ENCODE measurements at regions not wholly inside any gene's neighbourhood (a gene's known extent, or its start where the extent isn't known, plus 50 kb on each side); places are given as distances from the start of the nearest gene placed in this dataset.
"Not testable (repeated sequence)": the region's sequence is repeated elsewhere in the genome, so short reads cannot be mapped to it uniquely, and the experiment has no call there.

DNA sequence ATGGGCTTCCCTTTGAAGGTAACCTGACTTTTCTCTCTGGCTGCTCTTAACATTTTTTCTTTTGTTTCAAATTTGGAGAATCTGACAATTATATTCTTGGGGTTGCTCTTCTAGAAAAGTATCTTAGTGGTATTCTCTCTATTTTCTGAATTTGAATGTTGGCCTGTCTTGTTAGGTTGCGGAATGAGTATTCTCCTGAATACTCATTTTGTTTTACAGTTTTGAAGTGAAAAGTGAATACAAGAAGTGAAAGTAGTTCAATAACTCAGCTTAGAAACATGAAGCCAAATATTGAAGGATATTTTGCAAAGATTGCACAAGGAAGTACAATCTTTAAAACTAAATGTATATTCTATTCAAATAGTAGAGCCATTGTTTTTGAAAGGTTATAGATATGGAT is 120.2 kb upstream of the MAP3K4 start:
- no peaks in the 10 kb centered on the region for H3K36me3 ChIP-seq (replicated peaks)
- no peaks in the 10 kb centered on the region for H3K27me3 ChIP-seq (ENCODE audit: low read depth)
- H3K9me3 ChIP-seq, result no peaks in the 10 kb centered on the region
- H3K4me3 ChIP-seq, result no peak overlapping the region
- in situ Hi-C loops (cut with MboI; ENCODE audit: low sequenced_read_pairs), result no loop called here
- no peak for DNase-seq (ENCODE audit: low spot score in 2 of 2)
- no peaks in the 10 kb centered on the region for H3K4me1 ChIP-seq

DNA sequence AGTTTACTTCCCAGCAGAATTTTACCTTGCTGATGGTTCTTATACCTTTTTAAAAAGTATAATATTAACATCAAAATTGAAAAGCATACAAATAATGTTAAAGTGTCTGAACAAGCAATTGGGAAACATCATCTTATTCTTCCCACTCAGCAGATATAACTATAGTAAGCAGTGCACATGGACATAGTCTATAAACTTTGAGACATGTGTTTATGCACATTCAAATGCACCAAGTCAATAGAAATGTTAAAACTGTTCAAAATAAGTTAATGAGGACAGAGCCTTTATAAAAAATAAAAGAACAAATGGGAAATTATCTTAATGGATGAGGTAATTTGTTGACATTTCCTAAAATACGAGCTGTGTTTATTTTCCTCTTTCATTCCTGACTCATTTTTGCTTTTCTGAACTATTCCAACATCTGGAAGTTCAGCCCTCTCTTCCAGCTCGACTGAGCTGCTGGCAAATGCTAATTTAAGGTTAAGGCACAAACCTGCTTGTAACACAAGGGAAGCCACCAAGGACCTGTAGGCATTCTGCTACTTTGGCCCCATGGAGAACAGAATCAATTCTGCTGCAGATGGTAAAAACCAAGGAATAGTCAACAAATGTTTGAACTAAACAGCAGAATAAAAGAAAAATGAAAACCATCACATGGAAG is 110.3 kb upstream of the MAP3K4 start:
- no peak for DNase-seq (ENCODE audit: low spot score in 2 of 2)
- Histone ChIP-seq H3K4me1 (peaks cover 42% of the 10 kb centered on the region), H3K4me3 (no peak overlapping the region)

GRCh38 chr6:160882006-160882405 is 109.6 kb upstream of the MAP3K4 start:
- Histone ChIP-seq H3K9me3 (no peaks in the 10 kb centered on the region), H3K36me3 (replicated peaks) (no peaks in the 10 kb centered on the region), H3K4me3 (no peak overlapping the region), H3K27me3 (ENCODE audit: low read depth) (no peaks in the 10 kb centered on the region), H3K4me1 (peaks cover 42% of the 10 kb centered on the region)
- in situ Hi-C loops (cut with MboI; ENCODE audit: low sequenced_read_pairs), result no loop called here
- no peak for DNase-seq (ENCODE audit: low spot score in 2 of 2)

More for the DNA sequence above, 110.3 kb upstream of the MAP3K4 start:
- in situ Hi-C loops (cut with MboI; ENCODE audit: low sequenced_read_pairs), result no loop called here
- H3K36me3 ChIP-seq (replicated peaks), result no peaks in the 10 kb centered on the region
- H3K27me3 ChIP-seq (ENCODE audit: low read depth), result no peaks in the 10 kb centered on the region
- no peaks in the 10 kb centered on the region for H3K9me3 ChIP-seq

GRCh38 chr6:160882791-160883279 is 108.7 kb upstream of the MAP3K4 start:
- Histone ChIP-seq H3K36me3 (replicated peaks) (no peaks in the 10 kb centered on the region), H3K27me3 (ENCODE audit: low read depth) (no peaks in the 10 kb centered on the region), H3K4me3 (no peak overlapping the region), H3K9me3 (no peaks in the 10 kb centered on the region), H3K4me1 (peaks cover 49% of the 10 kb centered on the region)
- DNase-seq (ENCODE audit: low spot score in 2 of 2), result peak; percentile 45 to 88
- in situ Hi-C loops (cut with MboI; ENCODE audit: low sequenced_read_pairs), result no loop called here

DNA sequence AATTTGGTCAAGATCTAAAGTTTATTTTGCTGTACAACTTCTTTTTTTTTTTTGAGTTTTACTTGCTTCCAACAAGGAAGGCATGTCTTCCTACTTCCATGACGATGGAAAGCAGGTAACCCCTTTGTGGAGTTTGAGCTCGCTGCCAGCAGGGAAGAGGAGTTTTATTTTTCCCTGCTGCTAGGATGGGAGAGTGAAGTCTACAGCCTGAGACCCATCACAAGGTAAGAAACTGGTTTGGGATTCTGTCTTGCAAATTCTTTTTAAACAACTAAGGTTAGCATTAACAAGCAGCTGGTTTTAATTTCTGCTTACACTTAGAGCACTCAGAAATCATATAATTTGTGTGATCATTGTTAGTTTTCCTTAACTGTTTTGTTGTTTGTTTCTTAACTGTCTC is 108.0 kb upstream of the MAP3K4 start:
- Histone ChIP-seq H3K27me3 (ENCODE audit: low read depth) (no peaks in the 10 kb centered on the region), H3K4me1 (peaks cover 42% of the 10 kb centered on the region), H3K36me3 (replicated peaks) (no peaks in the 10 kb centered on the region), H3K4me3 (no peak overlapping the region), H3K9me3 (no peaks in the 10 kb centered on the region)
- in situ Hi-C loops (cut with MboI; ENCODE audit: low sequenced_read_pairs), result no loop called here
- DNase-seq (ENCODE audit: low spot score in 2 of 2), result no peak

DNA sequence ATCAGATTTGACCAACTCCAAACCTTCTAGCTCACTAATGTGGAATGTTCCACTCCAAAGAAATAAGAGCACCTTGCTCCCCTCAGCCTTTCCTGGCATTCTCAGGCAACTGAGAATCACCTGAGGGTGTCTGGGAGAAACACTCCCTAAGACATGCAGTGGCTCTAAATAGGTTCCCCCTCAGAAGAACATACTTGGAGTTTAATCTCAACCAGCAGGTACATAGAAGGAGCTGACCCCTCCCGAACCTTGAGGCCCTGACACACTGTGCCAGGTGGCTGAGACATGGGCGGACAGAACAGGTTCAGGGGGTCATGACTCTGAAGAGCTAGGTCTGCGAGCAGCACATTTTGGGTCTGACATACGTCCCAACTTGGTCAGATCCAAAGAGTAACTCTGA is 107.6 kb upstream of the MAP3K4 start:
- Histone ChIP-seq H3K4me3 (no peak overlapping the region), H3K9me3 (no peaks in the 10 kb centered on the region), H3K4me1 (peaks cover 41% of the 10 kb centered on the region), H3K36me3 (replicated peaks) (no peaks in the 10 kb centered on the region), H3K27me3 (ENCODE audit: low read depth) (no peaks in the 10 kb centered on the region)
- DNase-seq (ENCODE audit: low spot score in 2 of 2), result peak in 1 of 2 experiments; percentile 47
- in situ Hi-C loops (cut with MboI; ENCODE audit: low sequenced_read_pairs), result no loop called here

- H3K9me3 ChIP-seq; in situ Hi-C loops (cut with MboI; ENCODE audit: low sequenced_read_pairs); H3K36me3 ChIP-seq (replicated peaks); DNase-seq (ENCODE audit: low spot score in 2 of 2); H3K4me3 ChIP-seq; H3K27me3 ChIP-seq (ENCODE audit: low read depth): not testable (repeated sequence)
- H3K4me1 ChIP-seq, result peaks cover 18% of the 10 kb centered on the region
Observed at GRCh38 chr6:160889148-160889547, 102.4 kb upstream of the MAP3K4 start.

DNA sequence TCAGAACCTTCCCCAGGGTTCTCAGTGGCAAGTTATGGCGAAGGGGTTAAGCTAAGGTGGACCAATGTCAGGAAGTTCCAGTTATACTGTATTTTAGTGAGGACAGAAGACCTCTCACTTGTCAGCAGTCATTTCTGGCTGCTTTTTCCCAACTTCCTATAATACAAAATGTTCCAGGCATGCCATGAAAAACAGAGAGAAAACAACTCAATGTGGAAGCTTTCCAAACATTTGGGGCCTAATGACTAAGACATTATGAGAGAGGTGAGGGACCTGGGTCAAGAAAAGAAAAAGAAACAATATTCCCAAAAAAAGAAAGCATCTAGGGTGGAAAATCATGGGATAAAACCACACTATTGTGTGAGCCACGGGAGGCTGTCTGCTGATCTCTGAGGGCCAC is 99.9 kb upstream of the MAP3K4 start:
- Histone ChIP-seq H3K4me1 (peaks cover 8% of the 10 kb centered on the region), H3K36me3 (replicated peaks) (no peaks in the 10 kb centered on the region), H3K27me3 (ENCODE audit: low read depth) (no peaks in the 10 kb centered on the region), H3K9me3 (no peaks in the 10 kb centered on the region), H3K4me3 (no peak overlapping the region)
- no peak for DNase-seq (ENCODE audit: low spot score in 2 of 2)
- in situ Hi-C loops (cut with MboI; ENCODE audit: low sequenced_read_pairs), result no loop called here

DNA sequence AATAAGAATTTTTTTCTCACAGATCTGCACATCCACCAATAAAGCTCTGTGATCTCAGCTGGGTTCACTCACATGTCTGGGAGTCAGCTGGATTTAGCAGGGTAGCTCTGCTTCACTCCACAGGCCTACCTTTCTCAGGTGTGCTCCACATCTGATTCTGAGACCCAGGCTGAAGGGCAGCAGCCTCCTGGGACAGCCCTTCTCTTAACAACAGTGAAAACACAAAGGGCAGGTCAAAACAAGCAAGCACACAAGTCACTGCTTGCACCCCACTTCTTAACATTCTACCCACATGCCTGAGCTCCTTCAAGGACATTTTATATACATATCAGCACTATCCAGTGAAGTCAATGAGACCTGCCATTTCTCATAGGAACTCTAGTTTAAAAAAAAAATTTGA is 96.0 kb upstream of the MAP3K4 start:
- no peak for DNase-seq (ENCODE audit: low spot score in 2 of 2)
- Histone ChIP-seq H3K9me3 (no peaks in the 10 kb centered on the region), H3K4me3 (no peak overlapping the region), H3K27me3 (ENCODE audit: low read depth) (no peaks in the 10 kb centered on the region), H3K36me3 (replicated peaks) (no peaks in the 10 kb centered on the region), H3K4me1 (no peaks in the 10 kb centered on the region)
- in situ Hi-C loops (cut with MboI; ENCODE audit: low sequenced_read_pairs), result no loop called here

DNA sequence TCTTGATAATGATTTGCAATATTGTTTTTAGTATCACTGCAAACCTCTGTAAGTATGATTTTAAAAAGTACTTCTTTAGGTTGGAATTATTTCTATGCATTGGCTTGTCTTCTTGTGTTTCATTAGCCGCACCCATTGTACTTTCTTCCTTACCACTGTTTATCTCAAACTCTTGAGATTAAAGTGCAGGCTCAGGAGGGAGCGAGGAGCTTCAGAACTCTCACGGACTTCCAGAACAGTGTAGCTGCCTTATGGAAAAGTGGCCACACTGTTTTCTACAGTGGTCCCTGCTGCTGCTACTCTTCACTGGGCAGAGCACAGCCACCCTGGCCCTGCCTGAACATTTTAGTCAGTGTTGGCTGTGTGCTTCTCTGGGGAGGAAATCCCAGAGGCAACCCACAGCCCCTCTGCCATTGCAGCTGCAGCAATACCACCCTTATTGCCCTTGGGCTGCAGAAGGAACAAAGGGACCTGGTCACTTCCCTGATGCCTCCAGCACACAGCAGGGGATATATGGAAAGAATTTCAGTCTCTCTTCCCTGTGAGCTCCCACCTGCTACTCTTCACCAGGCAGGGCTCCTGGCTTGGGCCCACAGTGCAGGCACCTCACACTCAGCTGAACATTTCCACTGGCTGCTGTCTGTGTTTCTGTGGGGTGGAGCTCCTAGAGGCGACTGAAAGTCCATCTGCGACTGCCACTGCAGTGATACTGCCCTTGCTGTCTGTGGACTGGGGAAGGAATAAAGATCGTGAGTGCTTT is 91.7 kb upstream of the MAP3K4 start:
- H3K4me3 ChIP-seq, result no peak overlapping the region
- in situ Hi-C loops (cut with MboI; ENCODE audit: low sequenced_read_pairs), result no loop called here
- H3K9me3 ChIP-seq, result no peaks in the 10 kb centered on the region
- H3K36me3 ChIP-seq (replicated peaks), result no peaks in the 10 kb centered on the region
- no peaks in the 10 kb centered on the region for H3K27me3 ChIP-seq (ENCODE audit: low read depth)
- DNase-seq (ENCODE audit: low spot score in 2 of 2), result no peak
- no peaks in the 10 kb centered on the region for H3K4me1 ChIP-seq

GRCh38 chr6:160911949-160912348 is 79.6 kb upstream of the MAP3K4 start:
- H3K4me3 ChIP-seq, result no peak overlapping the region
- no peaks in the 10 kb centered on the region for H3K36me3 ChIP-seq (replicated peaks)
- no peaks in the 10 kb centered on the region for H3K27me3 ChIP-seq (ENCODE audit: low read depth)
- H3K4me1 ChIP-seq, result no peaks in the 10 kb centered on the region
- in situ Hi-C loops (cut with MboI; ENCODE audit: low sequenced_read_pairs), result no loop called here
- no peaks in the 10 kb centered on the region for H3K9me3 ChIP-seq
- DNase-seq (ENCODE audit: low spot score in 2 of 2), result no peak

GRCh38 chr6:160912411-160912810 is 79.2 kb upstream of the MAP3K4 start:
- in situ Hi-C loops (cut with MboI; ENCODE audit: low sequenced_read_pairs), result no loop called here

DNA sequence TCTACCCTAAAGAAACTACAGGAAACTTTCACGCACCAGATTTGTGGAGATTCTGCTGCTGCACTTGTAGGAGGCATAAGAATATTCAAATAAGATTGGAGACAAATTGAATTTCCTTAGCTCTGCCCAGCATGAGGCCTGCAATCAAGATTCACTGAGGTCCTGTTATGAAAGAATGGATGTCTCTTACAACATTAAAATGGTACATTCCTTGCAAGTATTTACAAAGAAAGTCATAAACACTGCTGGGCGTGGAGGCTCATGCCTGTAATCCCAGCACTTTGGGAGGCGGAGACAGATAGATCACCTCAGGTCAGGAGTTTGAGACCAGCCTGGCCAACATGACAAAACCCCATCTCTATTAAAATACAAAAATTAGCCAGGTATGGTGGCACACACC is 74.0 kb upstream of the MAP3K4 start:
- in situ Hi-C loops (cut with MboI; ENCODE audit: low sequenced_read_pairs), result no loop called here
- H3K4me1 ChIP-seq, result no peaks in the 10 kb centered on the region
- no peak for DNase-seq (ENCODE audit: low spot score in 2 of 2)
- H3K4me3 ChIP-seq, result no peak overlapping the region
- H3K27me3 ChIP-seq (ENCODE audit: low read depth), result no peaks in the 10 kb centered on the region
- H3K9me3 ChIP-seq, result no peaks in the 10 kb centered on the region
- H3K36me3 ChIP-seq (replicated peaks), result no peaks in the 10 kb centered on the region

More at GRCh38 chr6:160912411-160912810, 79.2 kb upstream of the MAP3K4 start:
- DNase-seq (ENCODE audit: low spot score in 2 of 2), result no peak
- Histone ChIP-seq H3K4me1 (no peaks in the 10 kb centered on the region), H3K36me3 (replicated peaks) (no peaks in the 10 kb centered on the region), H3K4me3 (no peak overlapping the region), H3K27me3 (ENCODE audit: low read depth) (no peaks in the 10 kb centered on the region), H3K9me3 (no peaks in the 10 kb centered on the region)

GRCh38 chr6:160919723-160920440 is 71.7 kb upstream of the MAP3K4 start:
- no peaks in the 10 kb centered on the region for H3K4me1 ChIP-seq
- in situ Hi-C loops (cut with MboI; ENCODE audit: low sequenced_read_pairs), result no loop called here
- no peaks in the 10 kb centered on the region for H3K27me3 ChIP-seq (ENCODE audit: low read depth)
- no peaks in the 10 kb centered on the region for H3K36me3 ChIP-seq (replicated peaks)
- no peak for DNase-seq (ENCODE audit: low spot score in 2 of 2)
- H3K9me3 ChIP-seq, result no peaks in the 10 kb centered on the region
- no peak overlapping the region for H3K4me3 ChIP-seq
